ENCODE measurements at regions not wholly inside any gene's neighbourhood (a gene's known extent, or its start where the extent isn't known, plus 50 kb on each side); places are given as distances from the start of the nearest gene placed in this dataset.

GRCh38 chr5:121516997-121517396 is 334.7 kb upstream of the FTMT start:
- in situ Hi-C loops (cut with MboI; ENCODE audit: low sequenced_read_pairs) (no loop called here), intact Hi-C loops (cut with micrococcal nuclease) (no loop called here), dilution Hi-C loops (cut with HindIII; ENCODE audit: low sequenced_read_pairs, unreplicated experiment) (no loop called here)
- ChIA-PET POLR2A (ENCODE audit: unreplicated experiment) (no interaction called here), CTCF (no interaction called here)
- no peak overlapping the region for H2AK5ac ChIP-seq (ENCODE audit: low read depth, low read length)
- H3K27me3 ChIP-seq (ENCODE audit: control insufficient read depth, insufficient read depth, low read length) = no peaks in the 10 kb centered on the region
- no peak overlapping the region for H2AFZ ChIP-seq (replicated peaks; ENCODE audit: low read length, poor library complexity)
- H3K14ac ChIP-seq (replicated peaks; ENCODE audit: low read depth, low read length) = no peak overlapping the region
- no peak overlapping the region for H4K8ac ChIP-seq (ENCODE audit: low read depth in 2 of 2, low read length in 2 of 2)
- no peak overlapping the region for H4K91ac ChIP-seq (ENCODE audit: insufficient read depth, low read depth, low read length)
- H2BK20ac ChIP-seq (ENCODE audit: low read depth, low read length) = no peak overlapping the region
- DNase-seq = no peak
- no peak overlapping the region for H3K9ac ChIP-seq (ENCODE audit: low read depth, low read length)
- no peak overlapping the region for H2BK15ac ChIP-seq (ENCODE audit: low read depth, low read length)
- no peak overlapping the region for H3K27ac ChIP-seq (ENCODE audit: insufficient read depth, low read length)
- TF ChIP-seq MAZ (IDR thresholded peaks at IDR 0.05; ENCODE audit: borderline replicate concordance, low read depth, low read length) = no peak
- no peak for TF ChIP-seq RAD21 (IDR thresholded peaks at IDR 0.05; ENCODE audit: low read length)
- no peak for TF ChIP-seq ELK1 (IDR thresholded peaks at IDR 0.05; ENCODE audit: borderline replicate concordance, low read depth, low read length)
- TF ChIP-seq RFX5 (IDR thresholded peaks at IDR 0.05; ENCODE audit: low read depth, low read length) = no peak
- TF ChIP-seq CTCF (conservative IDR thresholded peaks at IDR 0.05; ENCODE audit: low read depth, low read length) = no peak
- no peak for TF ChIP-seq RCOR1 (IDR thresholded peaks at IDR 0.05; ENCODE audit: insufficient replicate concordance, low read length)
- no peak for TF ChIP-seq SMC3 (IDR thresholded peaks at IDR 0.05; ENCODE audit: low read depth, low read length)
- no peak for TF ChIP-seq BHLHE40 (IDR thresholded peaks at IDR 0.05; ENCODE audit: low read depth, low read length)
- H3K9me3 ChIP-seq (ENCODE audit: control insufficient read depth, insufficient read depth, low read length) = no peaks in the 10 kb centered on the region
- H3K4me1 ChIP-seq (ENCODE audit: control insufficient read depth, insufficient read depth, low read length) = no peaks in the 10 kb centered on the region
- no peak overlapping the region for H4K5ac ChIP-seq (ENCODE audit: low read depth, low read length)
- H2AK9ac ChIP-seq (replicated peaks; ENCODE audit: low read depth, low read length, poor library complexity) = no peak overlapping the region
- H3K79me1 ChIP-seq (ENCODE audit: low read depth in 1 of 2, low read length in 2 of 2) = no peaks in the 10 kb centered on the region
- no TSS peak for BruUV-seq (replicated peaks)
- H3K56ac ChIP-seq (ENCODE audit: extremely low read depth, insufficient read depth, low read length) = no peak overlapping the region
- no peak overlapping the region for H3K4ac ChIP-seq (ENCODE audit: low read depth, low read length)
- H3K23ac ChIP-seq (ENCODE audit: low read depth, low read length) = no peak overlapping the region
- H2BK5ac ChIP-seq (ENCODE audit: low read depth, low read length, poor library complexity, severe bottlenecking) = no peak overlapping the region
- H3K36me3 ChIP-seq (ENCODE audit: control insufficient read depth, insufficient read depth, low read length) = no peaks in the 10 kb centered on the region
- no peak overlapping the region for H3K4me2 ChIP-seq (ENCODE audit: low read depth, low read length)
- H2BK120ac ChIP-seq (ENCODE audit: low read depth, low read length) = no peak overlapping the region
- H3K9me1 ChIP-seq (ENCODE audit: insufficient read depth, low read length) = no peaks in the 10 kb centered on the region
- H3K18ac ChIP-seq (ENCODE audit: low read depth, low read length) = no peak overlapping the region
- ATAC-seq (ENCODE audit: low read depth) = no peak
- H4K20me1 ChIP-seq (ENCODE audit: insufficient read depth, low read length) = no peaks in the 10 kb centered on the region
- no peak overlapping the region for H3K4me3 ChIP-seq (ENCODE audit: insufficient read depth, low read depth, low read length)

All from IMR-90 (cell line).